SKM-1 (cell line): ENCODE measurements at regions not wholly inside any gene's neighbourhood (a gene's known extent, or its start where the extent isn't known, plus 50 kb on each side); places are given as distances from the start of the nearest gene placed in this dataset.
A peak's percentile ranks its signal among the peaks of the same experiment; 100 is the strongest.

ENCODE experiments used
- DNase-seq: peaks from one replicate; lab custom pipeline; 2025; ENCODE audit not compliant: unreplicated experiment; lab: John Stamatoyannopoulos, UW

DNA sequence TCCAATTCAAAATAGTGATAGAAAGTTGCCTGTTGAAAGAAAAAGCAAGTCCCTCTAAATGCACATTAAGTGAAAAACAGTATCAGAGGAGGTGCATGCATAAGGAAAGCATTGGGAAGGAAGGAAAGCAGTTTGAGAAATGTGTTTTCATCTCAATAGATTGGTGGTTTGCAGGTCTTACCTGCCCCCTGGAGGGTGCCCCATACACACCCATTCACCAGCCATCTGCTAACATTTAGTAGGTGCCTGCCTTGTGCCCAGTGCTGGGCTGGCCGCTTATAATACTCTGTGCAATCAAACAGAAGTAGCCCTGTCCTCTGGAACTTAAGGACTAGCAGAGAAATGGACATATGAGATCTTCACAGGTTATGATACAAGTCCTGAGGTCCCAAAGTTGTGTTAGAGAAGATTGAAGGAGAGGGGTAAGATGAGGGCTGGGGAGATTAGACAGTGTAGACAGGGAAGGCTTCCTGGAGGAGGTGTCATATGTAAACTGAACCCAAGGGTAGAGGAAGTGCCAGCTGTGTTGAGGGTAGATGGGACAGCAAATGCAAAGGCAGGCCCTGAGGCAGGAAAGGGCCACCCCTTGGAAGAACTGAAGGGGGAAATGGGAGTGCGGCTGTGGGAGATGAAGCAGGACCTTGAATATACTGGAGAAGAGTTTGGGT lies 184.2 kb downstream of the MN1 start:
- DNase-seq = no peak

DNA sequence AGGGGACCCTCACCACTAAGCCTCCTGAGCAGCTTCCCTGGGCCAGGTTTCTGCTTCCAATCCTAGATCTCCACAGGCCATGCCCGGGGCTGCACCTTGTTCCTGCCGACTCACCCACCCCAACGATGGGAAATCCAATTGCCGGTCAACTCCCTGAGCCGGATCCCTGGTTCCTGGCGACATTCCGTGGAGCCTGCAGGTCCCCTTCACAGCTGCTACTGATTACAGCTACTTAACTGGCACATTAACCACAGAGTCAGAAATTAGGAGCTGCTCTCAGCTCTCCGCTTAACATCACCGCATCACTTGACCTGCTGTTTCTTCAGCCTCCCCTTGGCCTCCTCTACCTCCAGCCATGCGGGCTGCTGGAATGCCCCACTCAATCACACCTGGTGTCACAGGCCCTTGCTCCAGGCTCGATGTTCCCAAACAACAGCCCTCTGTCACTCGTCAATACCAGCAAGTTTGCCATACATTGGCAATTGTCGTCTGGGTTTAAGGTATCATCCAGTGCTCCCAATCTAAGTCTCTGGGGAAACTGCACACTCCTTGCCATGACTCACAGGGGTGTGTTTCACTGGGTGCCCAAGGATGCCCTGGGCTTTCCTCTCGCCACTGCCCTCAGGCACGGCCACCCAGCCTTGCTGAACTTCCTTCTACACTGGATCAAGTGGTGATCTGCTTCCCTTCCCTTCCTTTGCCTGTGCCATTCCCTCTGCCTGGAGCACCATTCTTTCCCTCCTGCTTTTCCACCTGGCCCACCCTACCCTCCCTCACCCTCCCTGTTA lies 181.0 kb downstream of the MN1 start:
- DNase-seq = no peak

DNA sequence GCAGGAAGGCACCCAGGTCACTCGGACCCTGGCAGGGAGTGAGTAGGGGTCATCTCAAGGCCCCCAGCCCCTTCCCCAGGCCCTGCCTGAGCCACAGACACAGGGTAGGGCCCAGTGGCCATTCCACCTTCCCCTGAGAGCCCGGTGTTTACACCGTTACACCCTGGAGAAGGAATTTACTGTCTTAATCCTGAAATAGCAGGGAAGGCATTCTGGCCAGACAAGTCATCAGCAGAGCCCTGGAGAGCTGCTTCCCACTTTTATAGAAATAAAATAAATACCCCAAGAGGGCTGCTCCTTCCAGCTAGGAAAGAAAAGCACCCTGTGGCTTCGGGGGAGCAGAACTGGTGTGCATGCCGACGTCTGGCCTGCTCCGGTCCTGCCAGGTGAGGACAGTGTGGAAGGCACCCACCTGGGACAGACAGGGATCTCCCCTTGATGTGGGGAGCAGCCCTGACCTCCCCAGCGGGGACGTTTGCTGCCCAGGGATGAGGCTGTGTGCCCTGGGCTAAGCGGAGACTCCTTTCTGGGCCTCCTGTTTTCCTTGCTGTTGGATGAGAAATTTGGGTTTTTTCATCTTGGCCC lies 180.0 kb downstream of the MN1 start:
- DNase-seq = no peak

DNA sequence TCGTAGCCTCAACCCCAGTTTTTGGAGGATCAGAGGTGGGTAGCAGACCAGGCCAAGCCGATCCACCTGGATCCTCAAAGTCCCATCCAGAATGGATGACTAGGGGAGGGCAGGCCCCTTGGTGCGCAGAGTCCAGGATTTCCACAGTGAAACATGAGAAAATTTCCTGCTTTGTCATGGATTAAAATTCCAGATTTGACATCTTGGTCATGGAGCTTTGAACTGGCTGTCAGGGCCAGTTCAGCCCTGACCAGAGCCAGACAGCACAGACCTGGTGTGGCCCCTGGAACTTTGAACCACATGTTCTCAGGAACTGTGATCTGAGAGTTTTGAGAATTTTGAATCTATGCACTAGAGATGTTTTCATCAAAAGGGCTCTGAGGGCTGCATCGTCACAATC lies 177.5 kb downstream of the MN1 start:
- no peak for DNase-seq

DNA sequence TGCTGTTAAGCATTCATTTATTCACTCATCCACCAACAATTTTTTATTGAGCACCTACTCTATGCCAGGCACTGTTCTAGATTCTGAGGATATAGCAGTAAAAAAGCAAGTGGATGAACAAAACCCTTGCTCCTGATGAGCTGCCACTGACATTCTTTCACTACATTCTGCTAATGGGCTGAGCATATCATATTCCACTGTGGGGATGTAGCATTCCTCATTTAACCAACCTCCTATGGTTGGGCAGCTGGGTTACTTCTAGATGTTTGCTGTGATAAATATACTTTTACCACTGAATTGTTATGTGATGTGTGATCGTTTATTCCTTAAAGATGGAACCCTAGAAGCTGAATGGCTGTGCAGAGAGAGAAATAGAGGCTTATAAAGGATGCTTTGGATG lies 176.9 kb downstream of the MN1 start:
- DNase-seq = no peak

DNA sequence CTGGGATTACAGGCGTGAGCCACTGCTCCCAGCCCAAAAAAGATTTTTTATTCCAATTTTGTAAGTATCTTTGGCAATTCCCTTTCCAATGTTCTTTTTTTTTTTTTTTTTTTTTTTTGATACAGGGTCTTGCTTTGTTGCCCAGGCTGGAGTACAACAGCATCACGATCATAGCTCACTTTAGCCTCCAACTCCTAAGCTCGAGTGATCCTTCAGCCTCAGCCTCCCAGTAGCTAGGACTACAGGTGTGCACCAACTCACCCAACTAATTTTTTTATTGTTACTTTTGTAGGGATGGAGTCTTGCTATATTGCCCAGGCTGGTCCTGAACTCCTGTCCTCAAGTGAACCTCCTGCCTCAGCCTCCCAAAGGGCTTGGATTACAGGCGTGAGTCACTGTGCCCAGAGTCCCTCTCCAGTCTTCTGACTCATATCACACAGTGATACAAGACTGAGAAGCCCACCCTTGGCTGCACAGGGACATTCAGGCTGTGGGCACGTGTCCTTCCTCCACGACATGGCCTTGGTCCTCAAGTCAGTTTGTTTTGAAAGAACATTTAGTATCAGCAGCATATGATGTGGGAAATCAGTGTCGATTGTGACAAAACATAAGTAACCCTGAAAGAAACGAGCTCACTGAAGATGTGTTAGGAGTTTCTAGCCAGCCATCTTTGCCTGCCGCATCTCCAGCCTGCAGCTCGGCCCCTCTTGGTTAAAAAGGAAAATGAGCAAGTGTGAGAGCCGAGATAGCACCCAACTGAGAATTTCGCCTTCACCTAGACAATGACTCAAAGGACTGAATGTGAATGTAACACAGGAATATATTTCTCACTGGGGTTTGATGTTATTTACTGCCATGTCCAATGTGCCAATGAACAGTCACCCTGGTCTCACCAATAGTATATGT lies 175.5 kb downstream of the MN1 start:
- no peak for DNase-seq

DNA sequence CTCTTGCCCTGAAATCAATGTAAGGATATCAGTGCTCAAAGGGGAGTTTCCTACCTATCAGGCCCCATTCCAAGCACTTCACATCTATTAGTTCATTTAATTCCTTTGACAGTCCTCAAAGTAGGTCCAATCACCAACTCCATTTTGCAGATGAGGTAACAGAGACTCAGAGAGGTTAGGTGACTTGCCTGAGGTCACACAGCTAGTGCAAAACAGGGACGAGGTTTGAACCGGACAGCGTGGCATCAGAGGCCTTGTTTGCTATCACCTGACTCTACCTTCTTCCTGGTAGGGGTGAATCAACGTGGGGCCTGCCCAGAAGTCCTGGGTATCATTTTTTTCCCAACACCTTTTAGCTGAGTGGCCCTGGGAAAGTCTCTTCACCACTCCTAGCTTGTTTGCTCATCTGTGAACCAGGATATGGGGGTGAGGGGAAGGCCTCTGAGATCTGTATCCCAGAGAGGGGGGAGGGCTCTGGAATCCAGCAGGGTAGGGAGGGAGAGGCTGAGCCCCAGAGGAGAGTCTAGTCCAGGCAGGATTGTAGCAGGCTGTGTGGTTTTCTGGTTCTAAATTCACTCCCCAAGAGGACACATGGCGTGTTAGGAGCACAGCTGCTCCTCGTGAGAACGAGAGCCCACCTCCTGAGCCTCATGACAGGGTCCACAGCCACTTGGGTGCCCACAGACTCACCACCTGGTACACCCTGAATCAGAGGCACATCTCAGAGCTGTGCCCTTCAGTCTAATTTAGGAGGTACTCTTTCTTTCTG lies 174.7 kb downstream of the MN1 start:
- DNase-seq = no peak

DNA sequence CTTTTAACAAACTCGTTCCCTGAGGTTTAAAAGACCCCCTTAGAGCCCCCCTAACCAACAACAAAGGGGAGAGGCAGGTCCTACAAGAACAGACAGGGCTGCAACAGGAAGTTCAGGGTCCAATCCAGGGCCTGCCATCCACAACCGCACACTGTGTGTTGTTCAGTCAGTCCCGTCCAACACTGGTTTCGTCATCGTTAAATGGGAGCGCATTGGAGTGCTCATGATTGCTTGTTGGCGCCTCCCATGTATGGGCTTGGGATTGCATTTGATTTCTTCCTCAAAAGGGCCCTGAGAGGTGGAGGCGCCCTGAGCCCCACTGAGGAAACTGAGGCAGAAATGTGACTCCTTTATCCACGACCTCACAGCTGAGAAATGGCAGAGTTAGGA lies 174.1 kb downstream of the MN1 start:
- peak; percentile 31 for DNase-seq

DNA sequence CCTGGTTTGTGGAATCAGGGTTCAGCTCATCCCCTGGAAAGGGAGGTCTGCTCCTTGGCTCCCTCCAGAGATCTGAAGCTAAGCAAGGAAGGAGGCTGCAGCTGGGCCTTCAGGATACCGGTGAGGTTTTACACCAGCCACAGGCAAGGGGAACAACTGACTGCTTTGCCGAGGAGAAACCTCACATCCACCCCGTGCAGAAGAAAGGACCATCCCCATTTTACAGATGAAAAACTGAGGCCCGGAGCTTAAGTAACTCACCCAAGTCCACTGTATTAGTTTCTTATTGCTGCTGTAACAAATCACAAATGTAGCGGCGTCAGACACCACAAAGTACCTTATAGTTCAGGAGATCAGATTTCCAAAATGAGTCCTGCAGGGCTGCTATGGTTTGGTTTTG lies 173.7 kb downstream of the MN1 start:
- DNase-seq = no peak

DNA sequence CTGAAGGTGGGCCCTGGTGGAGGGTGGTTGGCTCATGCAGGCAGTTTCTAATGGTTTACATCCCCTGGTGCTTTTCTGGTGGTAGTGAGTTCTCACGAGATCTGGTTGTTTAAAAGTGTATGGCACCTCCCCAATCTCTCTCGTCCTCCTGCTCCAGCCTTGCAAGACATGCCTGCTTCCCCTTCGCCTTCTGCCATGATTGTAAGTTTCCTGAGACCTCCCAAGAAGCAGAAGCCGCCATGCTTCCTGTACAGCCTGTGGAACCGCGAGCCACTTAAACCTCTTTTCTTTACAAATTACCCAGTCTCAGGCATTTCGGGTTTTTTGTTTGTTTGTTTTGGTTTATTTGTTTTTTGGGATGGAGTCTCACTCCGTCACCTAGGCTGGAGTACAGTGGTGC lies 173.2 kb downstream of the MN1 start:
- no peak for DNase-seq

DNA sequence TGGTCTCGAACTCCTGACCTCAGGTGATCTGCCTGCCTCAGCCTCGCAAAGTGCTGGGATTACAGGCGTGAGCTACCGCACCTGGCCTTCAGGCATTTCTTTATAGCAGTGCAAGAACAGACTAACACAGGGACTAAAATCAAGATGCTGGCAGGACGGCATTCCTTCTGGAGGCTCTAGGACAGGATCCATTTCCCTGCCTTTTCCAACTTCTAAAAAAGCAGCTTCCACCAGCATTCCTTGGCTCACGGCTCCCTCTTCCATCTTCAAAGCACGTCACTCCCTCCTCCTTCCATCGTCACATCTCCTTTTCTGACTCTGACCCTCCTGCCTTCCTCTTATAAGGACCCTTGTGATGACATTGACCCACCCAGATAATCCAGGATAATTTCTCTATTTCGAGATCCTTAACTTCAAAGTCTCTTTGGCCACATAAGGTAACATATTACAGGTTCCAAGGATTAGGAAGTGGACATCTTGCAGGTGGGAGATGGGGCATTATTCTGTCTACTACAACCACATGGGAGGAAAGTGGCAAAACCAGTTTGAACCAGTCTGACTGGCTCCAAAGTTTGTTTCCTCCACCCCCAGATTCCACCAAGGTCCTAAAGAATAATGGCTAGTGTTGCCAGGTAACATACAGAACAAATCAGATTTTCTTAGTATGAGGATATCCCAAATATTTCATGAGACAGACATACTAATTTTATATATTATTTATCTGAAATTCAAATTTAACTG lies 172.5 kb downstream of the MN1 start:
- no peak for DNase-seq

DNA sequence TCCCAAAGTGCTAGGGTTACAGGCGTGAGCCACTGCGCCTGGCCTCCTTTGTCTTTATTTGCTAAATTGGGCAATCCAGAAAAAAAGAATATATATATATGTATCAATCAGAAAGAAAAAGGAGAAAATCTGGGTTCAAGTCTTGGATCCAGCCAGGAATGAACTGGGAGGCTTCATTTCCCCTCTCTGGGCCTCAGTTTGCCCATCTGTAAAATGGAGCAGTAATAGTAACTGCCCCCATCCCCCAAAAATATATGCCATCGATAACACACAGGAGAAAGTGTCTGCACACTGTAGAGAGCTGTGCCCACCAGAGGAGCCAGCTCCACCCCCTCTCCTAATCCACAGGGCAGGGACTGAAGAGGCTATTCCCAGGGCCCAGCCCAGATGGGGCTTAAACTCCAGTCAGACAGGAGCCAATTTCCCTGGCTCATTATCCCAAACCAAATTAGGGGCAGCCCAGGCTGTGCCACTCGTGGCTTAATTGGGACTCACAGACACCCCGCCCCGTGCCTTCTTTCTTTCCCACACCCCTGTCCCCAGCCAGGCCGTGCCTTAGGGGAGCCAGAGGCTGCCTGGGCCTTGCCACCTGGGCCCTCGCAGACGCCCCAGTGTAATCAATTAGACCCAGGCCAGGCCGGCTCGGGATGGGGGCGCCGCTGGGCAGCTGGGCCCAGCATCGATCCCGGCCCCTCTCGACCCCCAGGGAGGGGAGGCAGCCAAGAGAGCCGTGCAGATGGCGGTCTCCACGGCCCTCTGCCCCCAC lies 171.5 kb downstream of the MN1 start:
- DNase-seq = no peak

DNA sequence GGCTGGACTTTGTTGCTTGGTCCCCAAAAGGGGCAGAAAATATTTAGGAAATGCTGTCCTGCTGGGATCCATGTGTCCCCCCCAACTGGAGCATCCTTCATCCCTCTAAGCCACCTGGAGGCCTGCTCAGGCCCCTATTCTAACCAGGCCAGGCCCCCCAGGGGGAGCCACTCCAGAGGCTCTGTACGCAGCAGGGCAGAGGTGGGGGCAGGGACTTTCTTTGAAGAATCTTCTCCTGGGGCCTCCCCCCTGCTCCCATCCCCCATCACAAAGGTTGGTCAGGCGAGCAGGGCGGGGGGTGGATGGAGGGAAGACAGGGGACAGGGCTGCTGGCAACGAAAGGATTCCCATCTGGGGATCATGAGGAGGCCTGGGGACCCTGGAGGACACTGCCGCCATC lies 170.8 kb downstream of the MN1 start:
- no peak for DNase-seq

DNA sequence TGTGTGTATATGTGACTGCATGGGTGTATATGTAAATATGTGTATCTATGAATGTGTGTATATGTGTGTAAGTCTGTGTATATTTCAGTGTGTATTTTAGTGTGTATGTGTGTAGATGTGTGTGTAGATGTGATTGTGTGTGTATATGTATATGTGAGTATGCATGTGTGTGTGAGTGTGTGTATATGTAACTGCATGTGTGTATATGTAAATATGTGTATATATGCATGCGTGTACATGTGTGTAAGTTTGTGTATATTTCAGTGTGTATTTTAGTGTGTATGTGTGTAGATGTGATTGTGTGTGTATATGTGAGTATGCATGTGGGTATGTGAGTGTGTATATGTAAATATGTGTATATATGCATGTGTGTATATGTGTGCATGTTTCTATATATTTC lies 169.9 kb downstream of the MN1 start:
- DNase-seq = no peak

DNA sequence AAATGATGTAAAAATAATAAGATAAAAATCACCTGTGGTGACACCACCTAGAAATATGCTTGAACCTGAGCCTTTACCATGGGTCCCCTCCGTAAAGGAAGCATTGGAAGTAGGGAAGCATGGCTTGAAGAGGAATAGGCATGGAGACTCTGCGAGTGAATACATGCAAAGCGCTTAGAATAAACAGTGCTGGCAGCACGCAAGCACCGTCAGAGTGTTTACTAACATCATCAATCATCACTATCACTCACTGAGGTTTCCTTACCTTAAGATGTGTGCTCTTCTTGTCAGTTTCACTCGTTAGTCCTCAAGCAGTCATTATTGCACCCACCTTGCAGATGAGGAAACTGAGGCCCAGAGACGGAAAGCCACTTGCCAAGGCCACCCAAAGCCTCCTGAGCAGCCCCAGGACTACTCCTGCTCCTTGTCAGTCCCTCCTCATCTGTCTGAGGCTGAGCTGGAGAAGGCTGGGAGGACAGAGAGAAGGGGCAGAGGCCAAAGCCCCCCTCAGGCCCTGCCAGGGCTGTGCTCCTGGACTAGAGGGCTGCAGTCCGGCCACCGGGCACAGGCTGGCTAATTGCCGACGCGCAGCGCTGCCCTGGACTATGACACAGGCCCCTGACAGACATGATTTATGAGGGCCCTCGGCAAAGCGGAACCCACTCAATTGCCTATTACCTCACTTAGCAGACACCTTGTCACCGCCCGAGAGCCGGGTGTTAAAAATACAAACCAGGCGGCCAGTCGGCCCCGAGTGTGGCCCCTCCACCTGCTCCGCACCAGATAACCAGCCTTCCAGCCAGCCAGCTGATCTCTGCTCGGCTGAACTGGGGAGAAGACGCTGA lies 168.9 kb downstream of the MN1 start:
- no peak for DNase-seq

DNA sequence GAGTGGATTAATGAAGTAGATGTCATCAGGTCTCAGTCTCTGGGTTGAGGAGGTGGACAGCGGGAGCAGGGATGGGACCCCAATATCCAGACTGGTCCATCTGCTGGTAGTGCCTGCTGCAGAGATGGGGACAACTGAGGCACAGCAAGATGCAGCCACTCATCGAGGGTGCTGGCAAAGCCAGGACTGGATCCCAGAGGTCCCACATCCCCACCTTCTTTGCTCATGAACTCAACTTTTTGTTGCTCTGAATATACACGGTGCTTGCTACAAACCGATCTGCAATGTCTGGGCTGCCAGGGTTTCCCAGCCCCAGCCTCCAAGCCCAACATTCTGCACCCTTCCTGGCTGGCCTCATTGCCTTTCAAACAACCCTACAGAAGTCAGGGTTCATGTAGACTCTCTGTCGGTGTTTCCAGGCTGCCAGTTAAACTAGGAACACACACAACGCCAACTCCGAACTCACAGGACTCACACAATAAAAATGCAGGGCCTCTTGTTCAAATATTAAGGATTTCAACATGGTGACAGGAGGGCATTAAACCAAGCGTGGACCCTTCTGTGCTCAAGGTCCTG lies 168.2 kb downstream of the MN1 start:
- no peak for DNase-seq

DNA sequence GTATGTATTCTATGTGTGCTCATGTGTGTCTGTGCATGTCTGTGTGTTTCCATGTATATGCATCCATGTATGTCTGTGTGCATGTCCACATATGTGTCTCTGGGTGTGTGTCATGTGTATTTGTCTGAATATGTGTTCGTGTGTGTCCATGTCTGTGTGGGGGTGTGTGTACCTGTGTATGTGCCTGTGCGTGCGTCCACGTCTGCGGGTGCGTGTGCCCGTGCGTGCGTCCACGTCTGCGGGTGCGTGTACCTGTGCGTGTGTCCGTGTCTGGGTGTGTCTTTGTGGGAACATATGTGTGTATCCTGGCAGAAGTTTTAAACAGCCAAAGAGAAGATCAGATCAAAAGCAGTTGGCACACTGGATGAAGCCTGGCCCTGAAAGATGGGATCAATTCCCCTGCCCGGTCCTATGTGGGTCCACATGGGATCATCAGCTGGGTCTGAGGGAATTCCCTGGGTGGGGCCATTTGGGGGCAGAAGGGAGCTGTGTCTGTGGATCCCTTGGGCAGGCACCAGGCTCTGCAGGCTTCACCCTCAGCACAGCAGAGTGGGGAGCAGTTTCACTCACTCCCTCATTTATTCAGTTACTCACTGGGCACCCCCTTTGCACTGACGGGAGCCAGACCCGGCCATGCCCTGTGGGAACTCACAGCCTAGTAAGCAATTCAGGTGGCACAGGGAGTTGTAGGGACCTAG lies 167.4 kb downstream of the MN1 start:
- DNase-seq = no peak
